ENCODE measurements at regions not wholly inside any gene's neighbourhood (a gene's known extent, or its start where the extent isn't known, plus 50 kb on each side); places are given as distances from the start of the nearest gene placed in this dataset.

DNA sequence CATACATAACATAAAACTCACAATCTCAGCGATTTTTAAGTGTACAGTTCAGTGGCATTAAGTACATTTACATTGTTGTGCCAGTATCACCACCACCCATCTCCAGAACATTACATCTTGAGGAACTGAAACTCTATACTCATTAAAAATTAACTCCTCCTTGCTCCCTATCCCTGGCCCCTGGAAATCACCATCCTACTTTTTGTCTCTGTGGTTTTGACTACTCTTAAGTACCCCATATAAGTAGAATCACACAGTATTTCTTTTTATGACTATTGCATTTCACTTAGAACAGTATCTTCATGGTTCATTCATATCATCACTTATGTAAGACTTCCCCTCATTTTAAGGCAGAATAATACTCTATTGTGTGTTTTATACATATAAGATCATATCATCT lies 1108.1 kb downstream of the GRIK2 start:
- H3F3A ChIP-seq (replicated peaks; ENCODE audit: insufficient read depth): no peaks in the 10 kb centered on the region
- H3K9ac ChIP-seq: no peak overlapping the region
- CTCF ChIA-PET: no interaction called here
- no peaks in the 10 kb centered on the region for H3K36me3 ChIP-seq (replicated peaks in 1 of 2; ENCODE audit: control insufficient read depth in 1 of 2, insufficient read depth in 2 of 2, low read length in 1 of 2)
- H3K27me3 ChIP-seq (ENCODE audit: insufficient read depth): no peaks in the 10 kb centered on the region
- peaks cover 2% of the 10 kb centered on the region; the same call in 1 of the 2 replicates for H3K9me3 ChIP-seq
- POLR2A ChIA-PET: no interaction called here
- no peaks in the 10 kb centered on the region for H3K9me2 ChIP-seq
- DNase-seq: no peak
- no peak overlapping the region for H3K4me3 ChIP-seq (ENCODE audit: low read depth in 2 of 2, low read length in 1 of 2)
- H3K4me2 ChIP-seq: no peak overlapping the region
- no peak overlapping the region for H3K27ac ChIP-seq (ENCODE audit: low read depth in 2 of 2, low read length in 1 of 2)
- WGBS (ENCODE audit: low lambda C conversion rate): 4% methylated on average over 1 of the region's 1 CpG
- H4K20me1 ChIP-seq (ENCODE audit: insufficient read depth): no peaks in the 10 kb centered on the region
- no peaks in the 10 kb centered on the region for H3K79me2 ChIP-seq (ENCODE audit: insufficient read depth)
- H2AFZ ChIP-seq (ENCODE audit: low read depth): no peak overlapping the region
- no peak for TF ChIP-seq SIN3A (IDR thresholded peaks at IDR 0.05; ENCODE audit: borderline replicate concordance, low read depth, low read length)
- TF ChIP-seq TCF12 (IDR thresholded peaks at IDR 0.05): no peak
- TF ChIP-seq, protein P1, sequence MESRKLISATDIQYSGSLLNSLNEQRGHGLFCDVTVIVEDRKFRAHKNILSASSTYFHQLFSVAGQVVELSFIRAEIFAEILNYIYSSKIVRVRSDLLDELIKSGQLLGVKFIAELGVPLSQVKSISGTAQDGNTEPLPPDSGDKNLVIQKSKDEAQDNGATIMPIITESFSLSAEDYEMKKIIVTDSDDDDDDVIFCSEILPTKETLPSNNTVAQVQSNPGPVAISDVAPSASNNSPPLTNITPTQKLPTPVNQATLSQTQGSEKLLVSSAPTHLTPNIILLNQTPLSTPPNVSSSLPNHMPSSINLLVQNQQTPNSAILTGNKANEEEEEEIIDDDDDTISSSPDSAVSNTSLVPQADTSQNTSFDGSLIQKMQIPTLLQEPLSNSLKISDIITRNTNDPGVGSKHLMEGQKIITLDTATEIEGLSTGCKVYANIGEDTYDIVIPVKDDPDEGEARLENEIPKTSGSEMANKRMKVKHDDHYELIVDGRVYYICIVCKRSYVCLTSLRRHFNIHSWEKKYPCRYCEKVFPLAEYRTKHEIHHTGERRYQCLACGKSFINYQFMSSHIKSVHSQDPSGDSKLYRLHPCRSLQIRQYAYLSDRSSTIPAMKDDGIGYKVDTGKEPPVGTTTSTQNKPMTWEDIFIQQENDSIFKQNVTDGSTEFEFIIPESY (IDR thresholded peaks at IDR 0.05; ENCODE audit: borderline replicate concordance, low read depth): no peak
- TF ChIP-seq, protein P2, sequence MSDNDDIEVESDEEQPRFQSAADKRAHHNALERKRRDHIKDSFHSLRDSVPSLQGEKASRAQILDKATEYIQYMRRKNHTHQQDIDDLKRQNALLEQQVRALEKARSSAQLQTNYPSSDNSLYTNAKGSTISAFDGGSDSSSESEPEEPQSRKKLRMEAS (IDR thresholded peaks at IDR 0.05; ENCODE audit: low read depth): no peak
- H3K4me1 ChIP-seq (ENCODE audit: control insufficient read depth in 1 of 2, insufficient read depth in 2 of 2, low read depth in 1 of 2, low read length in 1 of 2): no peaks in the 10 kb centered on the region

DNA sequence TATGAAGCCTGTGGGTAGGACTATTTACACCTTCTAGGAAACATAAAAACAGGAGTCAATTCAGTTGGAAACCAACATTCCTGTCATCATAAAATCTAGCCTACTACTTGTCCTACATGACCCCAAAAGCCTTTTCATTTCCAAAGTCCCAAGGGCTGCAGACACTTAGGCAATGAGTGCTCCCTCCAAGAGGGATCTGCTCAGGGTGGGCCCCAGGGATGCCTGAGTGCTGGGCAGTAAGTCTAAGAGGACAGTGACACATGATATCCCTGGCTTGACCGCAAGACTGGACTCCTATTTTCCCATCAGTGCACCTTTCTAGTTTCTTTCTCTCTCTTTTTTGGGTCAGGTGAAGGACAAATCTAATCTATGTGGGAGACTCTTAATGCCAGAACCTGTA lies 1101.3 kb downstream of the GRIK2 start:
- Histone ChIP-seq H2AFZ (ENCODE audit: low read depth) (no peak overlapping the region), H3K9me2 (no peaks in the 10 kb centered on the region), H3K4me1 (ENCODE audit: control insufficient read depth in 1 of 2, insufficient read depth in 2 of 2, low read depth in 1 of 2, low read length in 1 of 2) (no peaks in the 10 kb centered on the region), H3K9ac (no peak overlapping the region), H3K79me2 (ENCODE audit: insufficient read depth) (no peaks in the 10 kb centered on the region), H3K27me3 (ENCODE audit: insufficient read depth) (no peaks in the 10 kb centered on the region), H4K20me1 (ENCODE audit: insufficient read depth) (no peaks in the 10 kb centered on the region), H3K9me3 (no peaks in the 10 kb centered on the region), H3K36me3 (replicated peaks in 1 of 2; ENCODE audit: control insufficient read depth in 1 of 2, insufficient read depth in 2 of 2, low read length in 1 of 2) (no peaks in the 10 kb centered on the region), H3K27ac (ENCODE audit: low read depth in 2 of 2, low read length in 1 of 2) (no peak overlapping the region), H3K4me3 (ENCODE audit: low read depth in 2 of 2, low read length in 1 of 2) (no peak overlapping the region), H3F3A (replicated peaks; ENCODE audit: insufficient read depth) (no peaks in the 10 kb centered on the region), H3K4me2 (no peak overlapping the region)
- ChIA-PET CTCF (no interaction called here), POLR2A (no interaction called here)
- DNase-seq: no peak
- TF ChIP-seq, protein P3, sequence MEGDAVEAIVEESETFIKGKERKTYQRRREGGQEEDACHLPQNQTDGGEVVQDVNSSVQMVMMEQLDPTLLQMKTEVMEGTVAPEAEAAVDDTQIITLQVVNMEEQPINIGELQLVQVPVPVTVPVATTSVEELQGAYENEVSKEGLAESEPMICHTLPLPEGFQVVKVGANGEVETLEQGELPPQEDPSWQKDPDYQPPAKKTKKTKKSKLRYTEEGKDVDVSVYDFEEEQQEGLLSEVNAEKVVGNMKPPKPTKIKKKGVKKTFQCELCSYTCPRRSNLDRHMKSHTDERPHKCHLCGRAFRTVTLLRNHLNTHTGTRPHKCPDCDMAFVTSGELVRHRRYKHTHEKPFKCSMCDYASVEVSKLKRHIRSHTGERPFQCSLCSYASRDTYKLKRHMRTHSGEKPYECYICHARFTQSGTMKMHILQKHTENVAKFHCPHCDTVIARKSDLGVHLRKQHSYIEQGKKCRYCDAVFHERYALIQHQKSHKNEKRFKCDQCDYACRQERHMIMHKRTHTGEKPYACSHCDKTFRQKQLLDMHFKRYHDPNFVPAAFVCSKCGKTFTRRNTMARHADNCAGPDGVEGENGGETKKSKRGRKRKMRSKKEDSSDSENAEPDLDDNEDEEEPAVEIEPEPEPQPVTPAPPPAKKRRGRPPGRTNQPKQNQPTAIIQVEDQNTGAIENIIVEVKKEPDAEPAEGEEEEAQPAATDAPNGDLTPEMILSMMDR (IDR thresholded peaks at IDR 0.05): no peak
- 50% methylated on average over 1 of the region's 1 CpG for WGBS (ENCODE audit: low lambda C conversion rate)

DNA sequence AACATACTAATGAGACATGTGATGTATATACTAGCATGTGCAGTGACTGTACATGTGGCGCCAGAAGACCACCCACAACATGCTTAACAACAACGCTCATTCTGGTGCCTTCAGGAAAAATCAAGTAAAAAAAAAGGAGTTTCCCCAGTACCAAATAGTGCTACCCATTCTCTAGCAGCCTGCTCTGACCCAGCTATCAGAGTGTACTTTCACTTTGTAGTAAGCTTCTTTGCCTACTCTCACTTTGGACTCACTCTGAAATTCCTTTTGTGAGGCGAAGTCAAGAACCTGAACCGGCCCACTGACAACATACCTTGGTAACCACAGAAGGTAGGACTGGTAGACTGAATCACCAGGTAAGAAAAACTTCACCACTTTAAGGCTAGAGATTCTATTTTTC lies 1100.0 kb downstream of the GRIK2 start:
- ChIA-PET CTCF (no interaction called here), POLR2A (no interaction called here)
- TF ChIP-seq GATA2 (CRISPR knock-in tag; IDR thresholded peaks at IDR 0.05) (no peak), FOXJ3 (CRISPR knock-in tag; IDR thresholded peaks at IDR 0.05) (no peak), POLR2AphosphoS5 (IDR thresholded peaks at IDR 0.05; ENCODE audit: low read depth, low read length) (no peak), TCF12 (IDR thresholded peaks at IDR 0.05) (no peak), MEF2A (IDR thresholded peaks at IDR 0.05; ENCODE audit: borderline replicate concordance, low read depth) (no peak)
- TF ChIP-seq, protein P2 (IDR thresholded peaks at IDR 0.05; ENCODE audit: low read depth): no peak
- Histone ChIP-seq H4K20me1 (ENCODE audit: insufficient read depth) (no peaks in the 10 kb centered on the region), H2AFZ (ENCODE audit: low read depth) (no peak overlapping the region), H3K4me1 (ENCODE audit: control insufficient read depth in 1 of 2, insufficient read depth in 2 of 2, low read depth in 1 of 2, low read length in 1 of 2) (no peaks in the 10 kb centered on the region), H3K9me2 (no peaks in the 10 kb centered on the region), H3K9ac (no peak overlapping the region), H3K4me3 (ENCODE audit: low read depth in 2 of 2, low read length in 1 of 2) (no peak overlapping the region), H3K36me3 (replicated peaks in 1 of 2; ENCODE audit: control insufficient read depth in 1 of 2, insufficient read depth in 2 of 2, low read length in 1 of 2) (no peaks in the 10 kb centered on the region), H3K27ac (ENCODE audit: low read depth in 2 of 2, low read length in 1 of 2) (no peak overlapping the region), H3K4me2 (no peak overlapping the region), H3K79me2 (ENCODE audit: insufficient read depth) (no peaks in the 10 kb centered on the region), H3K27me3 (ENCODE audit: insufficient read depth) (no peaks in the 10 kb centered on the region), H3K9me3 (no peaks in the 10 kb centered on the region), H3F3A (replicated peaks; ENCODE audit: insufficient read depth) (no peaks in the 10 kb centered on the region)
- no peak for DNase-seq
- WGBS (ENCODE audit: low lambda C conversion rate): 54% methylated on average over 4 of the region's 4 CpGs
